Progenitor cell of endocrine pancreas (in vitro differentiated cells): ENCODE measurements at regions not wholly inside any gene's neighbourhood (a gene's known extent, or its start where the extent isn't known, plus 50 kb on each side); places are given as distances from the start of the nearest gene placed in this dataset.
"Not testable (repeated sequence)": the region's sequence is repeated elsewhere in the genome, so short reads cannot be mapped to it uniquely, and the experiment has no call there.

Source experiments
- DNase-seq: peaks from one replicate; pipeline ENCODE4 v3.0.0; 2021; ENCODE audit warnings: low spot score; ENCODE audit not compliant: unreplicated experiment
- H3K27ac Mint-ChIP-seq: 2 replicates; pipeline ENCODE4 v1.8.0; 2021; ENCODE audit warnings: mild to moderate bottlenecking, moderate library complexity, mixed read lengths
- H3K27me3 Mint-ChIP-seq: 2 replicates; pipeline ENCODE4 v1.8.0; 2021; ENCODE audit warnings: mixed read lengths
- H3K36me3 Mint-ChIP-seq: 2 replicates; pipeline ENCODE4 v1.8.0; 2022; ENCODE audit warnings: mixed read lengths; ENCODE audit not compliant: insufficient read depth
- H3K4me1 Mint-ChIP-seq: 2 replicates; pipeline ENCODE4 v1.8.0; 2021; ENCODE audit warnings: low read depth, mixed read lengths
- H3K4me3 Mint-ChIP-seq: 2 replicates; pipeline ENCODE4 v1.8.0; 2021; ENCODE audit warnings: low read depth, mild to moderate bottlenecking, moderate library complexity, mixed read lengths
- H3K9me3 Mint-ChIP-seq: 2 replicates; pipeline ENCODE4 v1.8.0; 2021; ENCODE audit warnings: low read depth, mixed read lengths
- CTCF ChIP-seq: fragments of 200-600 bp; sonication (generic); IDR thresholded peaks from one replicate; pipeline ENCODE4 v1.5.0; 2021; ENCODE audit warnings: antibody characterized with exemption, mild to moderate bottlenecking; ENCODE audit not compliant: unreplicated experiment

- not testable (repeated sequence) for H3K9me3 Mint-ChIP-seq, H3K4me1 Mint-ChIP-seq, DNase-seq, H3K27ac Mint-ChIP-seq, H3K36me3 Mint-ChIP-seq, H3K27me3 Mint-ChIP-seq, H3K4me3 Mint-ChIP-seq
Measured at GRCh38 chr3:75840160-75840559, 54.8 kb upstream of the ZNF717 start.

GRCh38 chr3:75850301-75851008 is 65.1 kb upstream of the ZNF717 start:
- not testable (repeated sequence) for H3K27me3 Mint-ChIP-seq, H3K4me1 Mint-ChIP-seq, H3K36me3 Mint-ChIP-seq, H3K27ac Mint-ChIP-seq
- peak overlapping the region; percentile 46 for H3K4me3 Mint-ChIP-seq
- peaks cover 21% of the 10 kb centered on the region for H3K9me3 Mint-ChIP-seq
- DNase-seq, result peak; percentile 18

- no peak for TF ChIP-seq CTCF
- Mint-ChIP-seq H3K9me3 (peaks cover 7% of the 10 kb centered on the region), H3K4me3 (no peak overlapping the region), H3K36me3 (no peaks in the 10 kb centered on the region), H3K27me3 (no peaks in the 10 kb centered on the region), H3K4me1 (no peaks in the 10 kb centered on the region), H3K27ac (no peak overlapping the region)
- DNase-seq, result no peak
Measured at GRCh38 chr3:75863130-75863529, 77.8 kb upstream of the ZNF717 start.

- DNase-seq, result no peak
- Mint-ChIP-seq H3K36me3 (no peaks in the 10 kb centered on the region), H3K27ac (no peak overlapping the region), H3K9me3 (peaks cover 7% of the 10 kb centered on the region), H3K4me3 (no peak overlapping the region), H3K27me3 (no peaks in the 10 kb centered on the region), H3K4me1 (no peaks in the 10 kb centered on the region)
- no peak for TF ChIP-seq CTCF
Measured at GRCh38 chr3:75863878-75864277, 78.5 kb upstream of the ZNF717 start.

- DNase-seq, H3K27me3 Mint-ChIP-seq, H3K4me1 Mint-ChIP-seq: not testable (repeated sequence)
Measured at GRCh38 chr3:75883719-75884118, 98.4 kb upstream of the ZNF717 start.

GRCh38 chr3:75886971-75887526 is 101.7 kb upstream of the ZNF717 start:
- no peak overlapping the region for H3K27ac Mint-ChIP-seq
- H3K9me3 Mint-ChIP-seq, result no peaks in the 10 kb centered on the region
- H3K27me3 Mint-ChIP-seq, result no peaks in the 10 kb centered on the region
- H3K36me3 Mint-ChIP-seq, result no peaks in the 10 kb centered on the region
- no peak for TF ChIP-seq CTCF
- H3K4me1 Mint-ChIP-seq, result no peaks in the 10 kb centered on the region
- no peak for DNase-seq
- H3K4me3 Mint-ChIP-seq, result no peak overlapping the region

More at GRCh38 chr3:75883719-75884118, 98.4 kb upstream of the ZNF717 start:
- H3K9me3 Mint-ChIP-seq, H3K4me3 Mint-ChIP-seq, H3K27ac Mint-ChIP-seq, H3K36me3 Mint-ChIP-seq: not testable (repeated sequence)

- Mint-ChIP-seq H3K27ac (no peak overlapping the region), H3K4me3 (no peak overlapping the region), H3K27me3 (no peaks in the 10 kb centered on the region), H3K4me1 (no peaks in the 10 kb centered on the region), H3K36me3 (no peaks in the 10 kb centered on the region), H3K9me3 (no peaks in the 10 kb centered on the region)
- TF ChIP-seq CTCF, result no peak
- no peak for DNase-seq
Measured at GRCh38 chr3:75894234-75894633, 108.9 kb upstream of the ZNF717 start.
